Activated T-cell treated with anti-CD3 and anti-CD28 coated beads, Interleukin-2, amount 50 U/mL, for 24 hours (primary cell): ENCODE measurements at regions not wholly inside any gene's neighbourhood (a gene's known extent, or its start where the extent isn't known, plus 50 kb on each side); places are given as distances from the start of the nearest gene placed in this dataset.
A peak's percentile ranks its signal among the peaks of the same experiment; 100 is the strongest.

Experiments used
- DNase-seq: peaks from one replicate; pipeline ENCODE4 v3.0.0-alpha.2; 2020
- H3K27ac Mint-ChIP-seq: 2 replicates; pipeline ENCODE4 v1.8.0; 2020; ENCODE audit warnings: mild to moderate bottlenecking, mixed read lengths
- H3K27me3 Mint-ChIP-seq: 2 replicates; pipeline ENCODE4 v1.8.0; 2020; ENCODE audit warnings: mixed read lengths
- H3K36me3 Mint-ChIP-seq: 2 replicates; pipeline ENCODE4 v1.8.0; 2020; ENCODE audit warnings: low read depth, mixed read lengths
- H3K4me1 Mint-ChIP-seq: 2 replicates; pipeline ENCODE4 v1.8.0; 2020; ENCODE audit warnings: low read depth, mixed read lengths
- H3K4me3 Mint-ChIP-seq: 2 replicates; pipeline ENCODE4 v1.8.0; 2020; ENCODE audit warnings: mild to moderate bottlenecking, moderate library complexity, mixed read lengths
- H3K9me3 Mint-ChIP-seq: 2 replicates; pipeline ENCODE4 v1.8.0; 2020; ENCODE audit warnings: mixed read lengths

DNA sequence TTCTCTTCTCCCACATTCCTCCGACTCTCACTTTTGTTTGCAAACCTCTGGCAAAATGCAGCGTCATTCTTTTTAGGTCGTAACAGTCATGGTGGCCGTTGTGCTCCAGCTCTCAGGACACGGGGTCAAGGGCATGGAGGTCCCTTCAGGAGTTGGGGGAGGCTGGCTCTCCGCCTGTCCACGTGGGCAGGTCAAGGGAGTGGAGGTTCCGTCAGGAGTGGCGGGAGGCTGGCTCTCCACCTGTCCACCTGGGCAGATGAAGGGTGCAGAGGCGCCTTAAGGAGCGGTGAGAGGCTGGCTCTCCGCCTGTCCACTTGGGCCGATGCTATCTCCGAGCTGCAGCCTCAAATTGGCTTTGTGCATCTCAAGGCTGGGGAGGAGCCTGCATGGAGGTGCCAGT lies 98.0 kb downstream of the ERMARD start:
- Mint-ChIP-seq H3K27ac (no peak overlapping the region), H3K27me3 (peaks cover 18% of the 10 kb centered on the region), H3K36me3 (no peaks in the 10 kb centered on the region), H3K9me3 (peaks cover 3% of the 10 kb centered on the region), H3K4me1 (peaks cover 1% of the 10 kb centered on the region), H3K4me3 (no peak overlapping the region)
- no peak for DNase-seq

DNA sequence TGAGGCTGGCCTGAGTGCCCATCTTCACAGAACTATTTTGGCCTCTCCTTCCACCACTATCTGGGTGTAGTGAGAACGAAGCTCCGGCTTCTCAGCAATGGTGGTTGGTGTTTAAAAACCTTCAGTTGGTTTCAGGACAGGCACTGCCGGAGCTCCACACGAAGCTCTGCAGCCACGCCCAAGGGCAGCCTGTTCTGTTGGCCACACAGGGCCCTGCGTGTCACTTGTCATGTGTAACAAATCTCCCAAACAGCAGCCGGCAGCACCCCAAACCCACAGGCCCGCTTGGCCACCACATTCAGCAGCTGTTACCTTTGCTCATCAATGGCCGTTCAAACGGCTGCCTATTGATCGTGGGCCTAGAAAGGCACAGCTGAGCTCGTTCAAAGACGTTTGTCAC lies 97.5 kb downstream of the ERMARD start:
- H3K36me3 Mint-ChIP-seq: no peaks in the 10 kb centered on the region
- H3K27ac Mint-ChIP-seq: no peak overlapping the region
- H3K4me3 Mint-ChIP-seq: no peak overlapping the region
- no peak for DNase-seq
- peaks cover 18% of the 10 kb centered on the region for H3K27me3 Mint-ChIP-seq
- peaks cover 1% of the 10 kb centered on the region for H3K4me1 Mint-ChIP-seq
- peaks cover 3% of the 10 kb centered on the region for H3K9me3 Mint-ChIP-seq

GRCh38 chr6:169847901-169848311 lies 96.5 kb downstream of the ERMARD start:
- Mint-ChIP-seq H3K9me3 (peaks cover 2% of the 10 kb centered on the region), H3K4me3 (no peak overlapping the region), H3K27ac (no peak overlapping the region), H3K27me3 (peaks cover 18% of the 10 kb centered on the region), H3K4me1 (peaks cover 1% of the 10 kb centered on the region), H3K36me3 (no peaks in the 10 kb centered on the region)
- no peak for DNase-seq

DNA sequence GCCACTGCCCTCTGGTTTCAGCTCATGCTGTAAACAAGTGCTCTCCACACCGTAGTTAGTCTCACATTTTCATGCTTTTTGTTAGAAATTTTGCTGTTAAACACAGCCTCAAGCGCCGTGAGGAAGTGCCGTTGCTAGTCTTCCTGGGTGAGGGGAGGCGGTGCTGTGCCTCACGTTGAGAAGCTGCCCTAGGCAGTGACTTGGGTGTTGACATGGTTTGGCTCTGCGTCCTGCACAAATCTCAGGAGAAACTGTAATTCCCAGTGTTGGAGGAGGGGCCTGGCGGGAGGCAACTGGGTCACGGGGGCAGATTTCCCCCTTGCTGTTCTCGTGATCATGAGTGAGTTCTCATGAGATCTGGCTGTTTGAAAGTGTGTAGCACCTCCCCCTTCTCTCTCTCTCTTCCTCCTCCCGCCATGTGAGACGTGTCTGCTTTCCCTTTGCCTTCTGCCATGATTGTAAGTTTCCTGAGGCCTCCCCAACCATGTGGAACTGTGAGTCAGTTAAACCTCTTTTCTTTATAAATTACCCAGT lies 95.8 kb downstream of the ERMARD start:
- no peaks in the 10 kb centered on the region for H3K36me3 Mint-ChIP-seq
- peaks cover 1% of the 10 kb centered on the region for H3K4me1 Mint-ChIP-seq
- H3K27me3 Mint-ChIP-seq: peaks cover 18% of the 10 kb centered on the region
- no peaks in the 10 kb centered on the region for H3K9me3 Mint-ChIP-seq
- DNase-seq: no peak
- no peak overlapping the region for H3K27ac Mint-ChIP-seq
- no peak overlapping the region for H3K4me3 Mint-ChIP-seq

- Mint-ChIP-seq H3K27ac (no peak overlapping the region), H3K27me3 (peaks cover 18% of the 10 kb centered on the region), H3K4me3 (no peak overlapping the region), H3K4me1 (peaks cover 1% of the 10 kb centered on the region), H3K36me3 (no peaks in the 10 kb centered on the region), H3K9me3 (no peaks in the 10 kb centered on the region)
- DNase-seq: no peak
Measured at GRCh38 chr6:169846286-169847056, 95.0 kb downstream of the ERMARD start.

- no peak for DNase-seq
- no peak overlapping the region for H3K4me3 Mint-ChIP-seq
- peaks cover 1% of the 10 kb centered on the region for H3K4me1 Mint-ChIP-seq
- H3K36me3 Mint-ChIP-seq: no peaks in the 10 kb centered on the region
- H3K27ac Mint-ChIP-seq: no peak overlapping the region
- H3K27me3 Mint-ChIP-seq: peaks cover 18% of the 10 kb centered on the region
- H3K9me3 Mint-ChIP-seq: no peaks in the 10 kb centered on the region
Measured at GRCh38 chr6:169845426-169846285, 94.2 kb downstream of the ERMARD start.

DNA sequence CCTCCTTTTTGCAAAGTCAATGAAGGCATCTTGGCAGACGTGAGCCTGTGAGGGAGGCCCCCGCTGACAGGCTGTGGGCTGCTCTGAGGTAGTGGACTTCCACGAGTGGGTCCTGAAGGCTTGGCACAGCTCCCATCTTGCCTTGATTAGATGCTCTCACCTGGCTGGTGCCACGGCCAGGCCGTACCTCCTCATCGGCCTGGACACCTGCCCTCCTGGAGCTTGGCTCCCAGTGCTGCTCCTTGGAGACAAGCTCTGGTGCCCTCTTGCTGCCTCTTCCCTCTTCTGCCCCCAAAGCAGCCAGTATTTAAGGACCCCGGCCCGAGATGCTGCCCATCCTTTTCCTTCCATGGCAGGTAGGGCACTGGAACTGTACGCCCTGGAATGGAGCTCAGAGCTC lies 93.5 kb downstream of the ERMARD start:
- Mint-ChIP-seq H3K27me3 (peaks cover 13% of the 10 kb centered on the region), H3K4me1 (peaks cover 1% of the 10 kb centered on the region), H3K9me3 (no peaks in the 10 kb centered on the region), H3K36me3 (no peaks in the 10 kb centered on the region), H3K4me3 (no peak overlapping the region), H3K27ac (no peak overlapping the region)
- no peak for DNase-seq

GRCh38 chr6:169843991-169844390 lies 92.6 kb downstream of the ERMARD start:
- Mint-ChIP-seq H3K27me3 (peaks cover 8% of the 10 kb centered on the region), H3K36me3 (no peaks in the 10 kb centered on the region), H3K27ac (no peak overlapping the region), H3K4me1 (peaks cover 1% of the 10 kb centered on the region), H3K4me3 (no peak overlapping the region), H3K9me3 (no peaks in the 10 kb centered on the region)
- no peak for DNase-seq

- Mint-ChIP-seq H3K27ac (no peak overlapping the region), H3K9me3 (no peaks in the 10 kb centered on the region), H3K36me3 (no peaks in the 10 kb centered on the region), H3K27me3 (peaks cover 10% of the 10 kb centered on the region), H3K4me3 (no peak overlapping the region), H3K4me1 (peaks cover 1% of the 10 kb centered on the region)
- DNase-seq: no peak
Measured at GRCh38 chr6:169843110-169843509, 91.7 kb downstream of the ERMARD start.

- H3K4me3 Mint-ChIP-seq: no peak overlapping the region
- H3K4me1 Mint-ChIP-seq: no peaks in the 10 kb centered on the region
- H3K27me3 Mint-ChIP-seq: peaks cover 8% of the 10 kb centered on the region
- no peaks in the 10 kb centered on the region for H3K36me3 Mint-ChIP-seq
- no peak for DNase-seq
- H3K9me3 Mint-ChIP-seq: no peaks in the 10 kb centered on the region
- no peak overlapping the region for H3K27ac Mint-ChIP-seq
Measured at GRCh38 chr6:169841907-169842606, 90.6 kb downstream of the ERMARD start.

DNA sequence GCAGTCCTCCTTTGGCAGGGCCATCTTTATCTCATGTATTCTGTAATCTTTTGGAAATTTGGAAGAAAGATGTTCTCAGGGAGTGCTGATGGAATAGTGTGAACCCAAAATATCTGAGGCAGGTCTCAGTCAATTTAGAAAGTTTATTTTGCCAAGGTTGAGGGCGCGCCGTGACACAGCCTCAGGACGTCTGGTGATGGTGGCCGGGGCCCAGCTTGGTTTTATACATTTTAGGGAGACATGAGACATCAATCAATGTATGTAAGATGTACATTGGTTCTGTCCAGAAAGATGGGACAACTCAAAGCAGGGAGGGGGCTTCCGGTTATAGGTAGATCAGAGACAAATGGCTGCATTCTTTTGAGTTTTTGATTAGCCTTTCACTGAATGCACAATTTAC lies 89.8 kb downstream of the ERMARD start:
- Mint-ChIP-seq H3K27me3 (peaks cover 8% of the 10 kb centered on the region), H3K9me3 (no peaks in the 10 kb centered on the region), H3K4me1 (no peaks in the 10 kb centered on the region), H3K27ac (peak overlapping the region; percentile 10), H3K36me3 (no peaks in the 10 kb centered on the region), H3K4me3 (no peak overlapping the region)
- no peak for DNase-seq

GRCh38 chr6:169839898-169840631 lies 88.6 kb downstream of the ERMARD start:
- no peak for DNase-seq
- H3K4me1 Mint-ChIP-seq: no peaks in the 10 kb centered on the region
- H3K27me3 Mint-ChIP-seq: peaks cover 17% of the 10 kb centered on the region
- no peak overlapping the region for H3K4me3 Mint-ChIP-seq
- H3K27ac Mint-ChIP-seq: peak overlapping the region; percentile 87
- no peaks in the 10 kb centered on the region for H3K36me3 Mint-ChIP-seq
- no peaks in the 10 kb centered on the region for H3K9me3 Mint-ChIP-seq

- no peak for DNase-seq
- Mint-ChIP-seq H3K4me3 (no peak overlapping the region), H3K27me3 (peaks cover 20% of the 10 kb centered on the region), H3K27ac (peak overlapping the region; percentile 50), H3K9me3 (no peaks in the 10 kb centered on the region), H3K36me3 (no peaks in the 10 kb centered on the region), H3K4me1 (no peaks in the 10 kb centered on the region)
Measured at GRCh38 chr6:169839493-169839892, 88.1 kb downstream of the ERMARD start.

- Mint-ChIP-seq H3K4me1 (no peaks in the 10 kb centered on the region), H3K27me3 (peaks cover 24% of the 10 kb centered on the region), H3K4me3 (no peak overlapping the region), H3K27ac (no peak overlapping the region), H3K9me3 (no peaks in the 10 kb centered on the region), H3K36me3 (no peaks in the 10 kb centered on the region)
- no peak for DNase-seq
Measured at GRCh38 chr6:169839029-169839481, 87.6 kb downstream of the ERMARD start.
